Testis (tissue), 2 donors: ENCODE measurements at regions not wholly inside any gene's neighbourhood (a gene's known extent, or its start where the extent isn't known, plus 50 kb on each side); places are given as distances from the start of the nearest gene placed in this dataset.

Experiments
- DNase-seq: peaks from one replicate; pipeline ENCODE4 v3.0.0-alpha.2; 2019
- H3K27ac ChIP-seq, 2 donors: fragments of 200-600 bp; sonication (generic); one replicate each; pipeline ENCODE4 v1.5.1; 2019
- H3K27me3 ChIP-seq: fragments of 200-600 bp; sonication (generic); one replicate; pipeline ENCODE4 v1.5.1; 2019
- H3K36me3 ChIP-seq: fragments of 200-600 bp; sonication (generic); one replicate; pipeline ENCODE4 v1.5.1; 2017; ENCODE audit warnings: low read depth; ENCODE audit errors: missing control alignments
- H3K4me1 ChIP-seq: fragments of 200-600 bp; sonication (generic); one replicate; pipeline ENCODE4 v1.5.1; 2019
- H3K4me3 ChIP-seq, 2 donors: fragments of 200-600 bp; sonication (generic); one replicate each; pipeline ENCODE4 v1.5.1; 2017 to 2019
- H3K9me3 ChIP-seq: fragments of 200-600 bp; sonication (generic); one replicate; pipeline ENCODE4 v1.5.1; 2017
- CTCF ChIP-seq, 3 experiments: fragments of 450-650 bp in 2 of 3; fragments of 200-600 bp in 1 of 3; sonication (generic) in 1 of 3; IDR thresholded peaks; one replicate each; pipeline ENCODE4 v1.5.1; 2016 to 2019; ENCODE audit warnings: antibody characterized with exemption in 3 of 3, mild to moderate bottlenecking in 2 of 3, moderate library complexity in 1 of 3
- POLR2A ChIP-seq: fragments of 450-650 bp; IDR thresholded peaks from one replicate; pipeline ENCODE4 v1.6.1; 2017; ENCODE audit warnings: antibody characterized with exemption, mild to moderate bottlenecking, moderate library complexity
- WGBS, 2 donors: methylation state at CpG; one replicate each; pipeline ENCODE4 v1.1.5; 2018; 5-methylcytosine and 5-hydroxymethylcytosine counted together
- intact Hi-C: fragments of 100-400 bp; cut with DNase I; formaldehyde crosslinking; loops from one replicate; pipeline ENCODE4 v1.15.1; 2023; ENCODE audit warnings: low total_unique reads

DNA sequence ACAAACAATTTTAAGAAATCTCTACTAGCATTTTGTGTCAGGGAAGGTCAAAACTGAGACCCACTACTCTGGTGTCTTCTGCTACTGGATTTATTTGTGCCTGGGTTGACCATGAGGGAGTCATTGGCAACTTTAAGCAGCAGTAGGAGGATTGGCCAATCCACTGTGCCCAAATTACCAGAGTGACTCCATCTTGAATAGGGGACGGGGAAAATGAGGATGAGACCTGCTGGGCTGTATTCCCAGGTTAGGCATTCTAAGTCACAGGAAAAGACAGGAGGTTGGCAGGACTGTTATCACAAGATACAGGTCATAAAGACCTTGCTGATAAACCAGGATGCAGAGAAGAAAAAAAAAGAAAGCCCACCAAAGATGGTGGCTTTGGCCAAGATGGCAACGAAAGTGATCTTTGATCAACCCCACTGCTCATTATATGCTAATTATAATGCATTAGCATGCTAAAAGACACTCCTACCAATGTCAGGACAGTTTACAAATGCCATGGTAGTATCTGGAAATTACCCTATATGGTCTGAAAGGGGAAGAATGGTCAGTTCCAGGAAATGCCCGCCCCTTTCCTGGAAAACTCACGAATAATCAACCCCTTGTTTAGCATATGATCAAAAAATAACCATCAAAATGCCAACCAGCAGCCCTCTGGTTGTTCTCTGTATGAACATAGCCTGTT, 200.9 kb downstream of the LTN1 start:
- 74 to 92% methylated on average over 4 of the region's 4 CpGs for WGBS, 2 donors
- TF ChIP-seq POLR2A (no peak), CTCF (IDR thresholded peaks at IDR 0.05) (no peak)
- DNase-seq: no peak
- Histone ChIP-seq H3K36me3 (no peaks in the 10 kb centered on the region), H3K4me1 (no peaks in the 10 kb centered on the region), H3K27ac (no peak overlapping the region), H3K27me3 (no peaks in the 10 kb centered on the region), H3K4me3 (no peak overlapping the region), H3K9me3 (no peaks in the 10 kb centered on the region)
- intact Hi-C loops: no loop called here

- 85 to 90% methylated on average over 3 of the region's 3 CpGs for WGBS, 2 donors
- H3K4me3 ChIP-seq: no peak overlapping the region
- H3K4me1 ChIP-seq: no peaks in the 10 kb centered on the region
- no peaks in the 10 kb centered on the region for H3K27me3 ChIP-seq
- TF ChIP-seq POLR2A (no peak), CTCF (IDR thresholded peaks at IDR 0.05) (no peak)
- no peaks in the 10 kb centered on the region for H3K36me3 ChIP-seq
- H3K27ac ChIP-seq: no peak overlapping the region
- intact Hi-C loops: no loop called here
- no peaks in the 10 kb centered on the region for H3K9me3 ChIP-seq
- no peak for DNase-seq
Measured at GRCh38 chr21:28790335-28790734, 202.3 kb downstream of the LTN1 start.

GRCh38 chr21:28789523-28789922, 203.2 kb downstream of the LTN1 start:
- no peak overlapping the region for H3K4me3 ChIP-seq
- intact Hi-C loops: no loop called here
- H3K36me3 ChIP-seq: no peaks in the 10 kb centered on the region
- no peak for DNase-seq
- no peaks in the 10 kb centered on the region for H3K27me3 ChIP-seq
- H3K9me3 ChIP-seq: no peaks in the 10 kb centered on the region
- H3K27ac ChIP-seq: no peak overlapping the region
- H3K4me1 ChIP-seq: no peaks in the 10 kb centered on the region
- WGBS, 2 donors: 54 to 69% methylated on average over 3 of the region's 3 CpGs
- TF ChIP-seq CTCF (IDR thresholded peaks at IDR 0.05) (no peak), POLR2A (no peak)

GRCh38 chr21:28788030-28788429, 204.6 kb downstream of the LTN1 start:
- H3K27ac ChIP-seq: no peak overlapping the region
- no peak for TF ChIP-seq POLR2A
- TF ChIP-seq CTCF (IDR thresholded peaks at IDR 0.05): no peak
- no peaks in the 10 kb centered on the region for H3K27me3 ChIP-seq
- no peaks in the 10 kb centered on the region for H3K4me1 ChIP-seq
- DNase-seq: no peak
- H3K4me3 ChIP-seq: no peak overlapping the region
- 70 to 93% methylated on average over 6 of the region's 6 CpGs for WGBS, 2 donors
- H3K9me3 ChIP-seq: no peaks in the 10 kb centered on the region
- H3K36me3 ChIP-seq: no peaks in the 10 kb centered on the region
- intact Hi-C loops: no loop called here

GRCh38 chr21:28783641-28784185, 209.0 kb downstream of the LTN1 start:
- no peak for DNase-seq
- intact Hi-C loops: no loop called here
- 96 to 100% methylated on average over 1 to 31 of the region's 32 CpGs for WGBS, 2 donors

More at GRCh38 chr21:28783641-28784185, 209.0 kb downstream of the LTN1 start:
- H3K36me3 ChIP-seq: no peaks in the 10 kb centered on the region
- H3K9me3 ChIP-seq: no peaks in the 10 kb centered on the region
- no peaks in the 10 kb centered on the region for H3K4me1 ChIP-seq
- H3K27ac ChIP-seq: no peak overlapping the region
- no peak overlapping the region for H3K4me3 ChIP-seq
- no peak for TF ChIP-seq CTCF (IDR thresholded peaks at IDR 0.05)
- no peak for TF ChIP-seq POLR2A
- H3K27me3 ChIP-seq: no peaks in the 10 kb centered on the region
